22Rv1 (cell line): ENCODE measurements at regions not wholly inside any gene's neighbourhood (a gene's known extent, or its start where the extent isn't known, plus 50 kb on each side); places are given as distances from the start of the nearest gene placed in this dataset.

ENCODE experiments used
- H3K27ac ChIP-seq: fragments of 450-650 bp; 2 replicates; pipeline ENCODE4 v1.5.1; 2017
- ZFX ChIP-seq: fragments of 450-650 bp; IDR thresholded peaks from 2 replicates; pipeline ENCODE4 v1.6.1; 2017; ENCODE audit warnings: antibody characterized with exemption, borderline replicate concordance
- TF ChIP-seq, protein P1 (sequence below): fragments of 450-650 bp; IDR thresholded peaks from 2 replicates; pipeline ENCODE4 v1.5.1; 2017; ENCODE audit warnings: mild to moderate bottlenecking

DNA sequence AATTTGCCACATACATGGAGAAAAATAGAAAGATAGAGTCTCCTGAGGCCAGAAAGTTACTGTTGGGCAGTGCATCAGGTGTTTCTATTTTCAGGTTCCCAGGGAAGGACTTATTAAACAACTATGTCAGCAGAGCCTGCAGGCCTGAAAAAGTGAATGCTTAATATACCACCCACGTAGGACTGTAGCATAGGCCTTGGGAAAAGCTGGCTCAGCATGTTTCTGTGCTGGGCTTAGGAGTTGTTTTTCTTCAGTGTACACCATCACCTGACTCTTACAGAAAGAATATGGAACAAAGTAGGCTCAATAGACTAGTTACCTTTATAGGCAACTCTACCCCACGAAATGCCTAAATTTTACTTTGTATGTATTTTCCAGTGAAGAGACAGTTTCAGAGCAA lies 1385.9 kb downstream of the FAM133A start:
- H3K27ac ChIP-seq: no peak overlapping the region

DNA sequence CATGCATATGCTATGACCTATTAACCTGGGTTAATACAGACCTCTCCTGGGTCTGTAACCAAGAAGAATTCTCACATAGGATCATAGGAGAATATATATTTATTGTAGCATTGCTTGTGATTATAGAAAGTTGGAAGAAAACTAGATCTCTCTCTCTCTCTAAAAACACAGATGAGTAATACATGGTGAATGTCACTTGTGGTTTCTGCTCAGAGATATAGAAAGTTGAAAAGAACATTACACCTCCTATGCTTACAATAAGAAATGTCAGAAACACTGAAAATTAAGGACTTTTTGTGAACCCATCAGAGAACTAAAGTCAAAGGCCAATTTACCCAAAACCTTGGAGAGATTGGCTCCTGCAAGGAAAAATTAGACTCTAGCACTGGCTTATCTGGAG lies 1389.5 kb downstream of the FAM133A start:
- H3K27ac ChIP-seq: no peak overlapping the region
- no peak for TF ChIP-seq ZFX
- TF ChIP-seq, protein P1, sequence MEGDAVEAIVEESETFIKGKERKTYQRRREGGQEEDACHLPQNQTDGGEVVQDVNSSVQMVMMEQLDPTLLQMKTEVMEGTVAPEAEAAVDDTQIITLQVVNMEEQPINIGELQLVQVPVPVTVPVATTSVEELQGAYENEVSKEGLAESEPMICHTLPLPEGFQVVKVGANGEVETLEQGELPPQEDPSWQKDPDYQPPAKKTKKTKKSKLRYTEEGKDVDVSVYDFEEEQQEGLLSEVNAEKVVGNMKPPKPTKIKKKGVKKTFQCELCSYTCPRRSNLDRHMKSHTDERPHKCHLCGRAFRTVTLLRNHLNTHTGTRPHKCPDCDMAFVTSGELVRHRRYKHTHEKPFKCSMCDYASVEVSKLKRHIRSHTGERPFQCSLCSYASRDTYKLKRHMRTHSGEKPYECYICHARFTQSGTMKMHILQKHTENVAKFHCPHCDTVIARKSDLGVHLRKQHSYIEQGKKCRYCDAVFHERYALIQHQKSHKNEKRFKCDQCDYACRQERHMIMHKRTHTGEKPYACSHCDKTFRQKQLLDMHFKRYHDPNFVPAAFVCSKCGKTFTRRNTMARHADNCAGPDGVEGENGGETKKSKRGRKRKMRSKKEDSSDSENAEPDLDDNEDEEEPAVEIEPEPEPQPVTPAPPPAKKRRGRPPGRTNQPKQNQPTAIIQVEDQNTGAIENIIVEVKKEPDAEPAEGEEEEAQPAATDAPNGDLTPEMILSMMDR: no peak

More for the DNA sequence above, 1385.9 kb downstream of the FAM133A start:
- TF ChIP-seq ZFX: no peak
- TF ChIP-seq, protein P1: no peak

DNA sequence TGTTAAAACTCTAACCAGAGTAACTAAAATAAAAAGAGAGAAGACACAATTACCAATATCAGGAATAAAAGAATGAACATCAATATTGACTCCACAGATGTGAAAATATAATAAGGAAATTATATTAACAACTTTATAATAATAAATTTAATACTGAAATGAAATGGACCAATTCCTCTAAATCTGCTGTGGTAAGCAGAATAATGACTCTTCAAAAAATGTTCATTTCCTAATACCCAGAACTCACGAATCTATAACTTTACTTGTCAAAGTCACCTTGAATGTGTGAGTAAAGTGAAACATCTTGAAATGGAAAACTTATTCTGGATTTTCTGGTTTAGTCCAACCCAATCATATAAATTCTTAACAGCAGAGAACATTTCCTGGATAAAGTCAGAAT lies 1391.1 kb downstream of the FAM133A start:
- TF ChIP-seq, protein P1: no peak
- no peak for TF ChIP-seq ZFX
- no peak overlapping the region for H3K27ac ChIP-seq

DNA sequence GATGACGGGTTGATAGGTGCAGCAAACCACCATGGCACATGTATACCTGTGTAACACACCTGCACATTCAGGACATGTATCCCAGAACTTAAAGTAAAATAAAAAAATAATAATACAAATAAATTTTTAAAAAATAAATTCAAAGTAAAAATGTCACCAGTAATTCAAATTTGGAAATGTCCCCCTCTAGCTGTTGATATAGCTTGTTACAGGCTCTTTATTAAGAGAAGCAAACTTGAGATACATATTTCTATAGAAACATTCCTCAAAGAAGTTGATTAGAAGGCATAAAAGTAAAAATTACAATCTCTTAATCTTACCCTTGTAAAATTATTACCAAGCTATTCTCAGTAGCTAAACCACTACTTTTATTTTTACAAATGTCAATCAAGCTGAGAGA lies 1397.0 kb downstream of the FAM133A start:
- no peak overlapping the region for H3K27ac ChIP-seq
- TF ChIP-seq, protein P1: peak; percentile 22
- TF ChIP-seq ZFX: no peak

DNA sequence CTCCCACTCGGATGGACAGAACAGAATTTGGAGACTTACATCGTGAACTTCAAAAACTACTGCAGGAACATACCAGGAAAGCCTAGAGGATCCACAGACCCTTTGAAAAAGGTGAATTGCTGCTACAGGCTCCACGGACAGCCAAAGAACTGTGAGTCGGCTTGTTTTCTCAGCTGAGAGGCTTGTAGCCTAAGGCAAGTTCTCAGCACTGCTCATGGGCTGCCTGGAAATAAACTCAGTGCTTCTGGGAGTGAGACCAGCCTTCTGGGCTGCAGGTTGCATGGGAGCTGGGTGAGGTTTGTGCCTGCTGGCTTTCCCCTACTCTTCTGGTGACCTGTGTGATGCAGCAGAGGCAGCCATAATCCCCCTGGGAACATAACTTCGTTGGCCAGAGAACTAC lies 1397.6 kb downstream of the FAM133A start:
- TF ChIP-seq, protein P1: no peak
- TF ChIP-seq ZFX: no peak
- H3K27ac ChIP-seq: no peak overlapping the region

DNA sequence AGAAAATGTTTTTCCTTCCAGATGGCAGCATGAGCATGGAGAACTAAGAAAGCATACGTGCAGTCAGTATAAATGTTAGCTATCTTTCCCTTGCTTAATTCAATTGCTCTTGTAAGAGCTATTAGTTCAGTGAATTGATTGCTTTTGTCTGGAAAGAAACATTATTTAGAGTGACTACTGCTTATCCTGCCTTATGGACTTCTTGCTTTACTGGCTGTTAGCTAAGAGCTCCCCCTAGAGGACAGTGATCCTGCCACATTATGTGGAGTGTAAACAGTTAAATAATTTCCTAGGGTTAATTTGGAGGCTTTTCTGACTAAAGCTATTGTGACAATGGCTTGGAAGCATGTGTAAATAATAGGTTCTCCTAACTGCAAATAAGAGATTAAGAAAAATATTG lies 1402.4 kb downstream of the FAM133A start:
- H3K27ac ChIP-seq: no peak overlapping the region
- TF ChIP-seq ZFX: no peak
- TF ChIP-seq, protein P1: peak; percentile 78

DNA sequence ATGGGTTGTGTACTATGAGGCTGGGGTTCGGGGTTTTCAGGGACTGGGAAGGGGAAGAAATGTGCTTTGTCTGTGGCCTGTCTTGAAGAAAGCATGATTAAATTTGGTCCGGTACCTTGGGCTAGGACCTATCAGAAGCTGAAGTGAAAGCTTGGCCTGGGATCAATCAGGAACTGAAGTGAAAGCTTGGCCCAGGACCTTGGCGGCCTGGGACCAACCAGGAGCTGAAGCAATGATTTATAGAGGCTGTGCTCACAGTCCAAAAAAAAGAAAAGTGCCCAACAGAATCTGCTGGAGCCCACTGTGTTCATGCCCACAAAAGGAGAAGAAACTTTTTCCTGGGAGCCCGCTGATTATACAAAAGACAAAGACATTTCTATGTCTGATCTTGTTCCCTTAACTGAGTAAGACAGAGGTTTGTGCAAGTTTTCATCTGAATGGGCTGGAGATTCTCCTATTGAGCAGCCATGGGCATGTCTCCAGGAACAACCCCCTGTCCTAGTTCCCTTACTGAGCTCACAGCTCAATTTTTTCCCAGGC lies 1427.9 kb downstream of the FAM133A start:
- TF ChIP-seq ZFX: no peak

DNA sequence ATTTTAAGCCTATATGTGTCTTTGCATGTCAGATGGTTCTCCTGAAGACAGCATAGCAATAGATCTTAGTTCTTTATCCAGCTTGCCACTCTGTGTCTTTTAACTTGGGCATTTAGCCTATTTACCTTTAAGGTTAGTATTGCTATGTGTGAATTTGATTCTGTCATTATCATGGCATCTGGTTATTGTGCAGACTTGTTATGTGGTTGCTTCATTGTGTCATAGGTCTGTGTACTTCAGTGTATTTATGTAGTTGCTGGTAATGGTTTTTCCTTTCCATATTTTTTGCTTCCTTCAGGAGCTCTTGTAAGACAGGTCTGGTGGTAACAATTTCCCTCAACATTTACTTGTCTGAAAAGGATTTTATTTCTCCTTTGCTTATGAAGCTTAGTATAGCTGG lies 1443.5 kb downstream of the FAM133A start:
- TF ChIP-seq, protein P1: no peak
- TF ChIP-seq ZFX: no peak
- H3K27ac ChIP-seq: no peak overlapping the region

More for the DNA sequence above, 1427.9 kb downstream of the FAM133A start:
- no peak overlapping the region for H3K27ac ChIP-seq
